OCI-LY7 (cell line): ENCODE measurements at regions not wholly inside any gene's neighbourhood (a gene's known extent, or its start where the extent isn't known, plus 50 kb on each side); places are given as distances from the start of the nearest gene placed in this dataset.
"Not testable (repeated sequence)": the region's sequence is repeated elsewhere in the genome, so short reads cannot be mapped to it uniquely, and the experiment has no call there.

Experiments
- CTCF ChIP-seq: fragments of 200-600 bp; sonication (generic); conservative IDR thresholded peaks from 2 replicates; pipeline ENCODE4 v1.5.1; 2014; ENCODE audit warnings: mild to moderate bottlenecking, antibody characterized with exemption, low read length, moderate library complexity, mixed read lengths
- EZH2phosphoT487 ChIP-seq: fragments of 200-600 bp; sonication (generic); IDR thresholded peaks from 2 replicates; pipeline ENCODE4 v1.6.1; 2018; ENCODE audit warnings: low read depth, borderline replicate concordance, mild to moderate bottlenecking, mixed run types, antibody characterized with exemption, low read length, moderate library complexity, mixed read lengths

DNA sequence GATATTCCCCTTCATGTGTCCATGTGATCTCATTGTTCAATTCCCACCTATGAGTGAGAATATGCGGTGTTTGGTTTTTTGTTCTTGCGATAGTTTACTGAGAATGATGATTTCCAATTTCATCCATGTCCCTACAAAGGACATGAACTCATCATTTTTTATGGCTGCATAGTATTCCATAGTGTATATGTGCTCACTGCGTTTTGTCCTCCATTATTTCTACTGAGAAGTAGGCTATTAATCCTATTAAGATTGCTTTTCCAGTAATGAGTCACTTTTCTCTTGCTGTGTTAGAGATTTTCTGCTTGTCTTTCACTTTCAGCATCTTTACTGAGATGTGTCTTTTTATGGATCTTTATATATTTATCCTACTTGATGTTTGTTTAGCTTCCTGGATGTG is 492.1 kb downstream of the SUCLG1 start:
- not testable (repeated sequence) for TF ChIP-seq CTCF, EZH2phosphoT487
